Astrocyte (in vitro differentiated cells and primary cell): ENCODE measurements at regions not wholly inside any gene's neighbourhood (a gene's known extent, or its start where the extent isn't known, plus 50 kb on each side); places are given as distances from the start of the nearest gene placed in this dataset.

ENCODE experiments used
- DNase-seq: peaks from one replicate; pipeline ENCODE4 v3.0.0-alpha.2; 2010; ENCODE audit warnings: low read depth
- FAIRE-seq: peaks from 2 replicates; lab custom pipeline; 2011; peaks lifted over from hg19 to GRCh38; lab: Jason Lieb, UNC
- H2AFZ ChIP-seq: 2 replicates; pipeline ENCODE4 v1.6.0; 2012; ENCODE audit warnings: low read depth, low read length, inconsistent platforms
- H3K27ac ChIP-seq: 2 replicates; pipeline ENCODE4 v1.5.1; 2011; ENCODE audit warnings: low read depth, low read length, inconsistent platforms
- H3K27me3 ChIP-seq: 2 replicates; pipeline ENCODE4 v1.6.0; 2011; ENCODE audit warnings: low read length, inconsistent platforms; ENCODE audit not compliant: insufficient read depth
- H3K36me3 ChIP-seq: 2 replicates; pipeline ENCODE4 v1.5.1; 2011; ENCODE audit warnings: low read length, inconsistent platforms; ENCODE audit not compliant: insufficient read depth
- H3K4me1 ChIP-seq: 2 replicates; pipeline ENCODE4 v1.5.1; 2011; ENCODE audit warnings: low read length, inconsistent platforms; ENCODE audit not compliant: insufficient read depth
- H3K4me2 ChIP-seq: 2 replicates; pipeline ENCODE4 v1.6.0; 2012; ENCODE audit warnings: low read length, inconsistent platforms
- H3K4me3 ChIP-seq: 2 replicates; pipeline ENCODE4 v1.5.1; 2011; ENCODE audit warnings: low read depth, mild to moderate bottlenecking, low read length, inconsistent platforms; ENCODE audit not compliant: insufficient read depth
- H3K79me2 ChIP-seq: 2 replicates; pipeline ENCODE4 v1.6.0; 2012; ENCODE audit warnings: mild to moderate bottlenecking, low read length, inconsistent platforms; ENCODE audit not compliant: insufficient read depth
- H3K9ac ChIP-seq: 2 replicates; pipeline ENCODE4 v1.6.0; 2012; ENCODE audit warnings: mild to moderate bottlenecking, low read length, inconsistent platforms
- H3K9me3 ChIP-seq: 2 replicates; pipeline ENCODE4 v1.5.1; 2012; ENCODE audit warnings: low read depth, mild to moderate bottlenecking, low read length, inconsistent platforms; ENCODE audit not compliant: insufficient read depth
- H4K20me1 ChIP-seq: 2 replicates; pipeline ENCODE4 v1.6.0; 2012; ENCODE audit warnings: low read length, inconsistent platforms; ENCODE audit not compliant: insufficient read depth
- H3K27ac Mint-ChIP-seq: one replicate; pipeline ENCODE4 v1.8.0; 2021; ENCODE audit warnings: mild to moderate bottlenecking, mixed read lengths; ENCODE audit not compliant: unreplicated experiment
- H3K27me3 Mint-ChIP-seq: one replicate; pipeline ENCODE4 v1.8.0; 2021; ENCODE audit warnings: low read depth, mixed read lengths; ENCODE audit not compliant: unreplicated experiment
- H3K36me3 Mint-ChIP-seq: one replicate; pipeline ENCODE4 v1.8.0; 2021; ENCODE audit warnings: low read depth, mixed read lengths; ENCODE audit not compliant: unreplicated experiment
- H3K4me1 Mint-ChIP-seq: one replicate; pipeline ENCODE4 v1.8.0; 2021; ENCODE audit warnings: low read depth, mixed read lengths; ENCODE audit not compliant: unreplicated experiment
- H3K4me3 Mint-ChIP-seq: one replicate; pipeline ENCODE4 v1.8.0; 2021; ENCODE audit warnings: mild to moderate bottlenecking, moderate library complexity, mixed read lengths; ENCODE audit not compliant: unreplicated experiment
- H3K9me3 Mint-ChIP-seq: one replicate; pipeline ENCODE4 v1.8.0; 2021; ENCODE audit warnings: mild to moderate bottlenecking, mixed read lengths; ENCODE audit not compliant: unreplicated experiment
- EZH2 ChIP-seq: IDR thresholded peaks from 2 replicates; pipeline ENCODE4 v1.6.1; 2012; ENCODE audit warnings: mild to moderate bottlenecking, low read length, inconsistent platforms; ENCODE audit not compliant: insufficient read depth
- TF ChIP-seq, protein P1 (sequence below): IDR thresholded peaks from 2 replicates; pipeline ENCODE4 v1.5.1; 2011; ENCODE audit warnings: low read depth, mild to moderate bottlenecking, inconsistent platforms, low read length, moderate library complexity; ENCODE audit not compliant: insufficient read depth

DNA sequence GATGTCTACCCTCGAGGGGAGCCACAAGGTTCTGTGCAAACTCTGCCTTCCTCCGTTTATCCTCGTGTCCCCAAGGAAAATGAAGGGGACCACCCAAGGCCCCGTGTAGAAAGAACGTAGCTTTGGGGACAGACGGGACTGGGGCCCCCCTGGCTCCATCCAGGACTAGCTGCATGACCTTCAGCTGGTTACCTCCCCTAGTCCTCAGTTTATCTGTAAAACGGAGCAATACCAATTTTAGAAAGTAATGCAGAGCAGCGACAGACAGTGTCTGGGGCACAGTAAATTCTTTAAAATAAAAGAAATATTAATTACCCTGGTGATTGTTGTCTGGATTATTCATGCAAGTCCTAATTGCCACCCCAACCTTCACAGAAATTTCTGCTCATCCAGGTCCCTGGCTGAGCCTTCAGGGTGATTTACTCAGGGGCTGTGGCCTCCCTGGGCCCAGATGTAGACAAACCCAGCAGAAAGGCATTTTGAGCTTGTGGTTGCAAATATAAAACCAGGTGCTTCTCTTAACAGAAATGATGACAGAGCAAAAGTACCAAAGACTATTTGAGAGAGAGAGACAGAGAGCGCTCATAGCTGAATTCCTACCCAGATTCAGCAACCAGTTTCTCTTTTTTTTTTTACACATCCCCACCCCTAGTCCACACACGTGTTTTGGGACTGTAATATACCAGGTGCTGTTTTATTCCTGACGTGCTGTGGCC, 155.1 kb upstream of the SMIM23 start:
- no peak overlapping the region for H3K4me3 Mint-ChIP-seq
- no peak overlapping the region for H3K9ac ChIP-seq
- no peaks in the 10 kb centered on the region for H3K36me3 Mint-ChIP-seq
- no peaks in the 10 kb centered on the region for H3K36me3 ChIP-seq
- no peaks in the 10 kb centered on the region for H3K9me3 ChIP-seq
- H3K27ac ChIP-seq, result no peak overlapping the region
- H3K4me2 ChIP-seq, result peak overlapping the region; percentile 79
- H3K79me2 ChIP-seq, result no peaks in the 10 kb centered on the region
- H4K20me1 ChIP-seq, result no peaks in the 10 kb centered on the region
- peaks cover 23% of the 10 kb centered on the region for H3K27me3 ChIP-seq
- peaks cover 5% of the 10 kb centered on the region for H3K4me1 Mint-ChIP-seq
- DNase-seq, result no peak
- peaks cover 70% of the 10 kb centered on the region for H3K27me3 Mint-ChIP-seq
- TF ChIP-seq, protein P1, sequence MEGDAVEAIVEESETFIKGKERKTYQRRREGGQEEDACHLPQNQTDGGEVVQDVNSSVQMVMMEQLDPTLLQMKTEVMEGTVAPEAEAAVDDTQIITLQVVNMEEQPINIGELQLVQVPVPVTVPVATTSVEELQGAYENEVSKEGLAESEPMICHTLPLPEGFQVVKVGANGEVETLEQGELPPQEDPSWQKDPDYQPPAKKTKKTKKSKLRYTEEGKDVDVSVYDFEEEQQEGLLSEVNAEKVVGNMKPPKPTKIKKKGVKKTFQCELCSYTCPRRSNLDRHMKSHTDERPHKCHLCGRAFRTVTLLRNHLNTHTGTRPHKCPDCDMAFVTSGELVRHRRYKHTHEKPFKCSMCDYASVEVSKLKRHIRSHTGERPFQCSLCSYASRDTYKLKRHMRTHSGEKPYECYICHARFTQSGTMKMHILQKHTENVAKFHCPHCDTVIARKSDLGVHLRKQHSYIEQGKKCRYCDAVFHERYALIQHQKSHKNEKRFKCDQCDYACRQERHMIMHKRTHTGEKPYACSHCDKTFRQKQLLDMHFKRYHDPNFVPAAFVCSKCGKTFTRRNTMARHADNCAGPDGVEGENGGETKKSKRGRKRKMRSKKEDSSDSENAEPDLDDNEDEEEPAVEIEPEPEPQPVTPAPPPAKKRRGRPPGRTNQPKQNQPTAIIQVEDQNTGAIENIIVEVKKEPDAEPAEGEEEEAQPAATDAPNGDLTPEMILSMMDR, result no peak
- TF ChIP-seq EZH2, result no peak
- H3K4me3 ChIP-seq, result peak overlapping the region; percentile 15
- FAIRE-seq, result no peak
- peak overlapping the region; percentile 72 for H2AFZ ChIP-seq
- H3K9me3 Mint-ChIP-seq, result no peaks in the 10 kb centered on the region
- H3K4me1 ChIP-seq, result peaks cover 7% of the 10 kb centered on the region
- H3K27ac Mint-ChIP-seq, result no peak overlapping the region

GRCh38 chr5:171632616-171633015, 153.0 kb upstream of the SMIM23 start:
- Histone ChIP-seq H3K4me2 (no peak overlapping the region), H3K4me1 (peaks cover 7% of the 10 kb centered on the region), H3K9ac (no peak overlapping the region), H3K27me3 (peaks cover 18% of the 10 kb centered on the region), H4K20me1 (no peaks in the 10 kb centered on the region), H3K4me3 (no peak overlapping the region), H3K36me3 (no peaks in the 10 kb centered on the region), H3K9me3 (no peaks in the 10 kb centered on the region), H3K27ac (no peak overlapping the region), H2AFZ (no peak overlapping the region), H3K79me2 (no peaks in the 10 kb centered on the region)
- Mint-ChIP-seq H3K9me3 (no peaks in the 10 kb centered on the region), H3K4me3 (no peak overlapping the region), H3K27ac (no peak overlapping the region), H3K36me3 (no peaks in the 10 kb centered on the region), H3K4me1 (peaks cover 5% of the 10 kb centered on the region), H3K27me3 (peaks cover 53% of the 10 kb centered on the region)
- no peak for DNase-seq
- TF ChIP-seq, protein P1, result no peak
- no peak for TF ChIP-seq EZH2
- no peak for FAIRE-seq

DNA sequence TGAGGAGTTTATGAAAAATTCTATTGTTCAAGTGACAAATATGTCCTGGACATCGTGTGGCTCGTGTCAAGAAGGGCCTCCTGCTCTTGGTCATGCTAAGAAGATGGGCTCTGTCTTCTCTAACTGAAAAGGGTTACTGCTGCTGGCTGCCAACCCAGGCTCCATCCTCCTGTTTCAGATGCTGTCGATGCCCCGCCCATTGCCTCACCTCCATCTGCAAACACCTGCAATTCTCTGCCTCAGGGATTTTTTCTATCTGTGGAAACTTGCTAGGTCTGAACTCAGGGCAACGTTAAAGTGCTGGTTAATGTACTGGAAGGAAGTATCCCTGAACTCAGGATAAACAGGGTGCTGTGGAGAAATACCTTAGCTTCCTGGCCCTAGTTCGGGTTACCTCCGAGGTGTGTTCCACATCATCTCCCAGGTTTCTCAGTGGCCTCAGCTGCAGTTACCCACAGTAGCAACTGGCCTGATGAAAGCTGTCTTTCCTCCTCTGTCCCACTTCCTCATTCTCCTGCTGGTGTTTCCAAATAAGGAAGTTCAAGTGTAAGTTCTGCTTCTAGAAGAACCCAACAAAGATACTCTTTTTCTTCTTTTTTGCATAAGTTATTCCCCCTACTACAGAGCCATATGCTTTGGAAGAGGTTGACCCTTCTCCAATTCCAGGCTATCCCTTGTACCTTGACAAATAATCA, 151.7 kb upstream of the SMIM23 start:
- Mint-ChIP-seq H3K27ac (no peak overlapping the region), H3K9me3 (no peaks in the 10 kb centered on the region), H3K4me1 (peaks cover 5% of the 10 kb centered on the region), H3K27me3 (peaks cover 45% of the 10 kb centered on the region), H3K4me3 (no peak overlapping the region), H3K36me3 (no peaks in the 10 kb centered on the region)
- Histone ChIP-seq H3K79me2 (no peaks in the 10 kb centered on the region), H4K20me1 (no peaks in the 10 kb centered on the region), H3K27ac (no peak overlapping the region), H3K27me3 (peaks cover 7% of the 10 kb centered on the region), H3K36me3 (no peaks in the 10 kb centered on the region), H2AFZ (no peak overlapping the region), H3K4me3 (no peak overlapping the region), H3K9ac (no peak overlapping the region), H3K4me2 (no peak overlapping the region), H3K4me1 (peaks cover 7% of the 10 kb centered on the region), H3K9me3 (no peaks in the 10 kb centered on the region)
- DNase-seq, result no peak
- TF ChIP-seq, protein P1, result no peak
- TF ChIP-seq EZH2, result no peak
- no peak for FAIRE-seq
